Gastroesophageal sphincter (tissue), 3 donors: ENCODE measurements at regions not wholly inside any gene's neighbourhood (a gene's known extent, or its start where the extent isn't known, plus 50 kb on each side); places are given as distances from the start of the nearest gene placed in this dataset.

Experiments used
- EP300 ChIP-seq: sonication (generic); formaldehyde crosslinking; IDR thresholded peaks from one replicate; pipeline ENCODE4 v1.6.1; 2017; ENCODE audit warnings: antibody characterized with exemption, mild to moderate bottlenecking
- POLR2AphosphoS5 ChIP-seq: sonication (generic); formaldehyde crosslinking; IDR thresholded peaks from one replicate; pipeline ENCODE4 v1.6.1; 2017; ENCODE audit warnings: antibody characterized with exemption
- TF ChIP-seq, protein P1 (sequence below), 4 experiments: fragments of 200-600 bp in 2 of 4; fragments of 450-650 bp in 2 of 4; sonication (generic) in 1 of 4; IDR thresholded peaks; one replicate each; pipeline ENCODE4 v1.5.1; 2017 to 2019; ENCODE audit warnings: antibody characterized with exemption in 4 of 4, mild to moderate bottlenecking in 2 of 4, moderate library complexity in 2 of 4

DNA sequence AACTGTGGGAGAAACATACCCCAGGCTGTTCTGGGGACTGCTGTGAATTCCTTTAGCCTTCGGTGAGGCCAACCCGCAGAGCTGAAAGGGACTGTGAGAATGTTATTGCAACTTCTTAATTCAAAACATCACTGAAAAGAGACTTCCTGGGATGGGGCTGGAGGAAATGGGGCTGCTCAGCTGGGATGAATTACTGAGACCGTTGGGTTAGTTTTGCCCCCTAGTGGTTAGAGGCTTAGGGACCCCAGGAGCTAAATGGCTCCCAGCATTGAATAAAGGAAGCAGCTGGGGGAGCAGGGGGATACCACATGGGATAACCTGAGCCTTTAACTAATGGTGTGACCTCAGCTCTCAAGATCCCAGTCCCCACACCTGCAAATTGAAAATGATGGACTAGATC is 941.1 kb upstream of the FANCL start:
- TF ChIP-seq, protein P1, sequence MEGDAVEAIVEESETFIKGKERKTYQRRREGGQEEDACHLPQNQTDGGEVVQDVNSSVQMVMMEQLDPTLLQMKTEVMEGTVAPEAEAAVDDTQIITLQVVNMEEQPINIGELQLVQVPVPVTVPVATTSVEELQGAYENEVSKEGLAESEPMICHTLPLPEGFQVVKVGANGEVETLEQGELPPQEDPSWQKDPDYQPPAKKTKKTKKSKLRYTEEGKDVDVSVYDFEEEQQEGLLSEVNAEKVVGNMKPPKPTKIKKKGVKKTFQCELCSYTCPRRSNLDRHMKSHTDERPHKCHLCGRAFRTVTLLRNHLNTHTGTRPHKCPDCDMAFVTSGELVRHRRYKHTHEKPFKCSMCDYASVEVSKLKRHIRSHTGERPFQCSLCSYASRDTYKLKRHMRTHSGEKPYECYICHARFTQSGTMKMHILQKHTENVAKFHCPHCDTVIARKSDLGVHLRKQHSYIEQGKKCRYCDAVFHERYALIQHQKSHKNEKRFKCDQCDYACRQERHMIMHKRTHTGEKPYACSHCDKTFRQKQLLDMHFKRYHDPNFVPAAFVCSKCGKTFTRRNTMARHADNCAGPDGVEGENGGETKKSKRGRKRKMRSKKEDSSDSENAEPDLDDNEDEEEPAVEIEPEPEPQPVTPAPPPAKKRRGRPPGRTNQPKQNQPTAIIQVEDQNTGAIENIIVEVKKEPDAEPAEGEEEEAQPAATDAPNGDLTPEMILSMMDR (IDR thresholded peaks at IDR 0.05): no peak
- TF ChIP-seq POLR2AphosphoS5 (no peak), EP300 (no peak)
